Hepatocyte (in vitro differentiated cells): ENCODE measurements at regions not wholly inside any gene's neighbourhood (a gene's known extent, or its start where the extent isn't known, plus 50 kb on each side); places are given as distances from the start of the nearest gene placed in this dataset.

ENCODE experiments used
- CTCF ChIP-seq: fragments of 200-600 bp; sonication (generic); IDR thresholded peaks from 2 replicates; pipeline ENCODE4 v1.5.1; 2016; ENCODE audit warnings: antibody characterized with exemption, mild to moderate bottlenecking; ENCODE audit not compliant: poor library complexity
- EZH2 ChIP-seq: fragments of 200-600 bp; sonication (generic); IDR thresholded peaks from 2 replicates; pipeline ENCODE4 v1.6.1; 2016; ENCODE audit warnings: antibody characterized with exemption, mild to moderate bottlenecking, borderline replicate concordance
- EZH2phosphoT487 ChIP-seq: fragments of 200-600 bp; sonication (generic); IDR thresholded peaks from one replicate; pipeline ENCODE4 v1.6.1; 2018; ENCODE audit warnings: antibody characterized with exemption, mild to moderate bottlenecking, low read depth, moderate library complexity; ENCODE audit not compliant: unreplicated experiment, severe bottlenecking

- TF ChIP-seq CTCF (no peak), EZH2 (no peak), EZH2phosphoT487 (no peak)
These were observed 295.2 kb upstream of the AGA start for GRCh38 chr4:177737387-177737940.
